ENCODE measurements at regions not wholly inside any gene's neighbourhood (a gene's known extent, or its start where the extent isn't known, plus 50 kb on each side); places are given as distances from the start of the nearest gene placed in this dataset.

DNA sequence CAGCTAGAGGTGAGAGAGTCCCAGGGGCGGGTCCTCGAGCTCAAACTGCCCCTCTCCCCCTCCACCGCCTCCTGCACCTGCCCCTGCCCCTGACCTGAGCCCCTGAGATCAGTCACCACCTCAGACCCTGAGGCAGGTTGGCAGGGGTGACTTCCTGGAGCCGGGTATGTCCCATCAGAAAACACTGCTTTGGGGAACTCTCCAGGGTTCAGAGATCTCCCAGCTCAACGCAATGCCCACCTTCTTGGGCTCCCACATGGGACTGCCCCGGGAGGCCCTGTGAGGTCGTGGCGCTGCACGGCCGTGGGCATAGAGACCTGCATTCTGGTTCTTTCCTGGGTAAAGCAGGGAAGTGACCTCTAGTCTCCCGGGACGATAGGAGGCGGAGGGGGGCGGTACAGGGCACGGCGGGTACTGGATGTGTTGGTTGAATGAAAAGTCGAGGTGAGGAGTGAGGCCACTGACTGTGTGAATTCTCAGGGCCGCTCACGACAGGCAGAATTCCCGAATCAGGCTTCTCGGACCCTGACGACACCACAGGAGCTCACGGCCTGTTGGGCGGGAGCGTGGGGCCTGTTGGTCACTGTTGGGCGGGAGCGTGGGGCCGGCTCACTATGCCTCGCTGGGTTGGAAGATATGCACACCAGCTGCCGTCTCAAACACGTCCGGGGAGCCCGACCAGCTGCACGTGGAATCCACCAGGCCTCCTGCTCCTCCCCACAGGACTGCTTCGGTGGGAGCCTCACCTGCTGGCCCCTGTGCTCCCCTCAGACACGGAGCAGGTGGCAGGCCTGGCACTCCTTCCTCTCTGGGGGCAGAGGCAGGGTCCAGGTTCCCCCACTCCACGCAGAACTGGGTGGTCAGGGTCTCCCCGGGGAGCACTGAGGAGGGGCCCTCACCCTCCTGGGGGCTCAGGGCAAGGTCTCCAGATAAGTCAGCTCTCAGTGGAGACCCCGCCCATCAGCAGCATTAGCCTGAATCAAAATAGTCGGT, 178.0 kb upstream of the PPP1R26 start:
- TF ChIP-seq, protein P1, sequence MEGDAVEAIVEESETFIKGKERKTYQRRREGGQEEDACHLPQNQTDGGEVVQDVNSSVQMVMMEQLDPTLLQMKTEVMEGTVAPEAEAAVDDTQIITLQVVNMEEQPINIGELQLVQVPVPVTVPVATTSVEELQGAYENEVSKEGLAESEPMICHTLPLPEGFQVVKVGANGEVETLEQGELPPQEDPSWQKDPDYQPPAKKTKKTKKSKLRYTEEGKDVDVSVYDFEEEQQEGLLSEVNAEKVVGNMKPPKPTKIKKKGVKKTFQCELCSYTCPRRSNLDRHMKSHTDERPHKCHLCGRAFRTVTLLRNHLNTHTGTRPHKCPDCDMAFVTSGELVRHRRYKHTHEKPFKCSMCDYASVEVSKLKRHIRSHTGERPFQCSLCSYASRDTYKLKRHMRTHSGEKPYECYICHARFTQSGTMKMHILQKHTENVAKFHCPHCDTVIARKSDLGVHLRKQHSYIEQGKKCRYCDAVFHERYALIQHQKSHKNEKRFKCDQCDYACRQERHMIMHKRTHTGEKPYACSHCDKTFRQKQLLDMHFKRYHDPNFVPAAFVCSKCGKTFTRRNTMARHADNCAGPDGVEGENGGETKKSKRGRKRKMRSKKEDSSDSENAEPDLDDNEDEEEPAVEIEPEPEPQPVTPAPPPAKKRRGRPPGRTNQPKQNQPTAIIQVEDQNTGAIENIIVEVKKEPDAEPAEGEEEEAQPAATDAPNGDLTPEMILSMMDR (IDR thresholded peaks at IDR 0.05; ENCODE audit: insufficient read depth, low read depth, low read length): no peak
- H3K4me3 ChIP-seq (ENCODE audit: low read depth, low read length): no peak overlapping the region
- DNase-seq (ENCODE audit: low read depth): no peak

- no peak for DNase-seq (ENCODE audit: low read depth)
- no peak overlapping the region for H3K4me3 ChIP-seq (ENCODE audit: low read depth, low read length)
- TF ChIP-seq, protein P1 (IDR thresholded peaks at IDR 0.05; ENCODE audit: insufficient read depth, low read depth, low read length): no peak
Measured at GRCh38 chr9:135302329-135303279, 177.0 kb upstream of the PPP1R26 start.

DNA sequence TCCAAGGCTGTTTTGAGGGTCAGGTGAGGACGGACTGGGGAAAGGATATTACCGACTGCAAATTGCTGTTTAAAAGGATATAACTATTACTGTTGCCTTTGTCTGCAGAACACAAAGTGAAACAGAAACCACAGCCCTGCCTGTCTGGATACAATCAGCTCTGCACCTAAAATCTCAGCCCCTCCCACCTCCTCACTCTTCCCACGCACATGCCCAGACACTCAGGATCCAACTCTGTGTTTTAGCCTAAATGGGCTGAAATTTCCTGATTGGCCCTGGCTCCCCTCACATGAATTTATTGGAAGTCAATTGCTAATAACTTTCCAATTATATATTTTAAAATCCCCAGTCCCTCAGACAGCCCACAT, 176.3 kb upstream of the PPP1R26 start:
- TF ChIP-seq, protein P1 (IDR thresholded peaks at IDR 0.05; ENCODE audit: insufficient read depth, low read depth, low read length): no peak
- H3K4me3 ChIP-seq (ENCODE audit: low read depth, low read length): no peak overlapping the region
- DNase-seq (ENCODE audit: low read depth): no peak

DNA sequence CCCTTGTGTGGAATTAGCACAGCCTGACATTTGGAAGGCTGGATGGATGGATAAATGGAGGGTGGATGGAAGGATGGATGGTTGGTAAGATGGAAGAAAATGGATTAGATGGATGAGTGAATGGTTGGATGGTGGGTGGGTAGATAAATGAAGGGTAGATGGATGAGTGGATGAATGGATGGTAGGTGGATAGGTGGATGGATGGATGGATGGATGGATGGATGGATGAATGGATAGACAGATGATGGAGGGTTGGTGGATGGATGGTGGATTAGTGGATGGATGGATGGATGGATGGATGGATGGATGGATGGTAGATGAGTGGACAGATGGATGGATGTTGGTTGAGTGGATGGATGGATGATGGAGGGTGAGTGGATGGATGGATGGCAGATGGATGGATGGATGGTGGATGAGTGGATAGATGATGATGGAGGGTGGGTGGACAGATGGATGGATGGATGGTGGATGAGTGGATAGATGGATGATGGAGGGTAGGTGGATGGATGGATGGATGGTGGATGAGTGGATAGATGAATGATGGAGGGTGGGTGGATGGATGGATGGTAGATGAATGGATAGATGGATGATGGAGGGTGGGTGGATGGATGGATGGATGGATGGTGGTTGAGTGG, 175.6 kb upstream of the PPP1R26 start:
- TF ChIP-seq, protein P1 (IDR thresholded peaks at IDR 0.05; ENCODE audit: insufficient read depth, low read depth, low read length): no peak
- H3K4me3 ChIP-seq (ENCODE audit: low read depth, low read length): no peak overlapping the region
- DNase-seq (ENCODE audit: low read depth): no peak

GRCh38 chr9:135304886-135305285, 174.7 kb upstream of the PPP1R26 start:
- no peak overlapping the region for H3K4me3 ChIP-seq (ENCODE audit: low read depth, low read length)
- TF ChIP-seq, protein P1 (IDR thresholded peaks at IDR 0.05; ENCODE audit: insufficient read depth, low read depth, low read length): no peak
- no peak for DNase-seq (ENCODE audit: low read depth)

DNA sequence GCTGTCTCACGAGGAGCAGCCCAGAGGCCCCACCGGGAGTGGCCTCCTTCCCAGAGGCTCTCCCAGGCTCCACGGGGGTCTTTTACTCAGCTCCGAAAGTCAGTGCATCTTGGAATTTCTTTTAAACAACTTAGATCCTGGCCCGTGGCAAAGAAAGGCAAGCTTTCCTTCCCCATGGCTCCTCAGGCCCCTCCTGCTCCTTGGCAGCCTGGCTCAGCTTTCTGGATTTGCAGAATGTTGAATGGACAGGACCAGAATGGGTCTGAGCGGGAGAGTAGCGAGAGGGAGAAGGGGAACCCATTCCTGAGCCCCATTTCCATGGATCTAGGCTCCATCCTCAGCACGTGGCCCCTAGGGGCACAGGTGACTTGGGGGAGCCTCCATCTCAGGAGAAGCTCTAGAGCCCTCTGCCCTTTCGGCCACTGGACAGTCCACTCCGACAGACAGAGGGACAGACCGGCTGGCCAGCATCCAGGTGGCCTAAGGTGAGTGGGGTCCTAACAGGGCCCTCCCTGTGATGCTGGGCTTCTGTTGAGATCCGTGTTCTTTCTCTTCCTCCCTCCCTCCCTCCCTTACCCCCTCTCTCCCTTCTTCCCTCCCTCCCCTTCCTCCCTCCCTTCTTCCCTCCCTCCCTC, 173.9 kb upstream of the PPP1R26 start:
- no peak overlapping the region for H3K4me3 ChIP-seq (ENCODE audit: low read depth, low read length)
- DNase-seq (ENCODE audit: low read depth): no peak
- TF ChIP-seq, protein P1 (IDR thresholded peaks at IDR 0.05; ENCODE audit: insufficient read depth, low read depth, low read length): no peak
